Activated T-cell treated with anti-CD3 and anti-CD28 coated beads, Interleukin-2, amount 50 U/mL, for 4 hours (primary cell): ENCODE measurements at regions not wholly inside any gene's neighbourhood (a gene's known extent, or its start where the extent isn't known, plus 50 kb on each side); places are given as distances from the start of the nearest gene placed in this dataset.

Experiments
- ATAC-seq, 2 donors: fragments of 200-7000 bp; cut with Tn5 transposase; one replicate each; pipeline ENCODE4 v1.10.0; 2021
- DNase-seq: peaks from one replicate; pipeline ENCODE4 v3.0.0-alpha.2; 2020
- H3K27me3 Mint-ChIP-seq: one replicate; pipeline ENCODE4 v1.8.0; 2021; ENCODE audit warnings: low read depth, mixed read lengths
- H3K36me3 Mint-ChIP-seq: one replicate; pipeline ENCODE4 v1.8.0; 2022; ENCODE audit warnings: mixed read lengths; ENCODE audit not compliant: insufficient read depth
- H3K4me1 Mint-ChIP-seq: one replicate; pipeline ENCODE4 v1.8.0; 2021; ENCODE audit warnings: low read depth, mixed read lengths
- H3K4me3 Mint-ChIP-seq: one replicate; pipeline ENCODE4 v1.8.0; 2021; ENCODE audit warnings: mild to moderate bottlenecking, moderate library complexity, mixed read lengths
- H3K9me3 Mint-ChIP-seq: one replicate; pipeline ENCODE4 v1.8.0; 2021; ENCODE audit warnings: mixed read lengths

- H3K4me3 Mint-ChIP-seq: no peak overlapping the region
- ATAC-seq: no peak
- H3K4me1 Mint-ChIP-seq: no peaks in the 10 kb centered on the region
- no peaks in the 10 kb centered on the region for H3K36me3 Mint-ChIP-seq
- DNase-seq: no peak
- H3K9me3 Mint-ChIP-seq: no peaks in the 10 kb centered on the region
- H3K27me3 Mint-ChIP-seq: peaks cover 5% of the 10 kb centered on the region
Observed at GRCh38 chr1:115179397-115180079, 90.2 kb upstream of the TSPAN2 start.

GRCh38 chr1:115176189-115176588 is 86.9 kb upstream of the TSPAN2 start:
- Mint-ChIP-seq H3K4me1 (no peaks in the 10 kb centered on the region), H3K27me3 (peaks cover 12% of the 10 kb centered on the region), H3K4me3 (no peak overlapping the region), H3K9me3 (no peaks in the 10 kb centered on the region), H3K36me3 (no peaks in the 10 kb centered on the region)
- ATAC-seq (no peak), DNase-seq (no peak)

- Mint-ChIP-seq H3K4me3 (no peak overlapping the region), H3K27me3 (peaks cover 13% of the 10 kb centered on the region), H3K9me3 (no peaks in the 10 kb centered on the region), H3K36me3 (no peaks in the 10 kb centered on the region), H3K4me1 (no peaks in the 10 kb centered on the region)
- no peak for ATAC-seq
- DNase-seq: no peak
Observed at GRCh38 chr1:115175596-115175995, 86.3 kb upstream of the TSPAN2 start.

GRCh38 chr1:115173151-115173550 is 83.8 kb upstream of the TSPAN2 start:
- no peaks in the 10 kb centered on the region for H3K9me3 Mint-ChIP-seq
- H3K4me1 Mint-ChIP-seq: no peaks in the 10 kb centered on the region
- no peaks in the 10 kb centered on the region for H3K36me3 Mint-ChIP-seq
- H3K4me3 Mint-ChIP-seq: no peak overlapping the region
- H3K27me3 Mint-ChIP-seq: peaks cover 22% of the 10 kb centered on the region
- ATAC-seq (no peak), DNase-seq (no peak)

GRCh38 chr1:115172270-115172669 is 83.0 kb upstream of the TSPAN2 start:
- Mint-ChIP-seq H3K4me1 (no peaks in the 10 kb centered on the region), H3K4me3 (no peak overlapping the region), H3K36me3 (no peaks in the 10 kb centered on the region), H3K9me3 (no peaks in the 10 kb centered on the region), H3K27me3 (peaks cover 24% of the 10 kb centered on the region)
- ATAC-seq (no peak), DNase-seq (no peak)

- DNase-seq (no peak), ATAC-seq (no peak)
- H3K4me1 Mint-ChIP-seq: no peaks in the 10 kb centered on the region
- peaks cover 29% of the 10 kb centered on the region for H3K27me3 Mint-ChIP-seq
- H3K36me3 Mint-ChIP-seq: no peaks in the 10 kb centered on the region
- H3K9me3 Mint-ChIP-seq: no peaks in the 10 kb centered on the region
- H3K4me3 Mint-ChIP-seq: no peak overlapping the region
Observed at GRCh38 chr1:115170961-115171392, 81.7 kb upstream of the TSPAN2 start.

- ATAC-seq: no peak
Observed at GRCh38 chr1:115170377-115170776, 81.1 kb upstream of the TSPAN2 start.

GRCh38 chr1:115168026-115168425 is 78.7 kb upstream of the TSPAN2 start:
- no peak for DNase-seq

More at GRCh38 chr1:115170377-115170776, 81.1 kb upstream of the TSPAN2 start:
- Mint-ChIP-seq H3K4me3 (no peak overlapping the region), H3K36me3 (no peaks in the 10 kb centered on the region), H3K9me3 (no peaks in the 10 kb centered on the region), H3K4me1 (no peaks in the 10 kb centered on the region), H3K27me3 (peaks cover 29% of the 10 kb centered on the region)
- DNase-seq: no peak

GRCh38 chr1:115166531-115167091 is 77.3 kb upstream of the TSPAN2 start:
- Mint-ChIP-seq H3K27me3 (peaks cover 20% of the 10 kb centered on the region), H3K4me3 (no peak overlapping the region), H3K9me3 (no peaks in the 10 kb centered on the region), H3K4me1 (no peaks in the 10 kb centered on the region), H3K36me3 (no peaks in the 10 kb centered on the region)
- DNase-seq (no peak), ATAC-seq (no peak)

More at GRCh38 chr1:115168026-115168425, 78.7 kb upstream of the TSPAN2 start:
- H3K27me3 Mint-ChIP-seq: peaks cover 22% of the 10 kb centered on the region
- H3K36me3 Mint-ChIP-seq: no peaks in the 10 kb centered on the region
- ATAC-seq: no peak
- no peaks in the 10 kb centered on the region for H3K9me3 Mint-ChIP-seq
- no peak overlapping the region for H3K4me3 Mint-ChIP-seq
- H3K4me1 Mint-ChIP-seq: no peaks in the 10 kb centered on the region

- no peak for DNase-seq
- H3K36me3 Mint-ChIP-seq: no peaks in the 10 kb centered on the region
- ATAC-seq: no peak
- peaks cover 17% of the 10 kb centered on the region for H3K27me3 Mint-ChIP-seq
- no peaks in the 10 kb centered on the region for H3K4me1 Mint-ChIP-seq
- no peaks in the 10 kb centered on the region for H3K9me3 Mint-ChIP-seq
- H3K4me3 Mint-ChIP-seq: no peak overlapping the region
Observed at GRCh38 chr1:115165776-115166175, 76.5 kb upstream of the TSPAN2 start.

GRCh38 chr1:115164940-115165705 is 75.8 kb upstream of the TSPAN2 start:
- ATAC-seq (peak; percentile 34 to 50), DNase-seq (no peak)
- H3K4me3 Mint-ChIP-seq: no peak overlapping the region
- H3K9me3 Mint-ChIP-seq: no peaks in the 10 kb centered on the region
- H3K4me1 Mint-ChIP-seq: no peaks in the 10 kb centered on the region
- peaks cover 14% of the 10 kb centered on the region for H3K27me3 Mint-ChIP-seq
- no peaks in the 10 kb centered on the region for H3K36me3 Mint-ChIP-seq

GRCh38 chr1:115164484-115164883 is 75.2 kb upstream of the TSPAN2 start:
- no peaks in the 10 kb centered on the region for H3K36me3 Mint-ChIP-seq
- H3K4me1 Mint-ChIP-seq: no peaks in the 10 kb centered on the region
- ATAC-seq: no peak
- peaks cover 12% of the 10 kb centered on the region for H3K27me3 Mint-ChIP-seq
- no peak overlapping the region for H3K4me3 Mint-ChIP-seq
- no peaks in the 10 kb centered on the region for H3K9me3 Mint-ChIP-seq
- no peak for DNase-seq

GRCh38 chr1:115160728-115161127 is 71.4 kb upstream of the TSPAN2 start:
- H3K36me3 Mint-ChIP-seq: no peaks in the 10 kb centered on the region
- H3K4me3 Mint-ChIP-seq: no peak overlapping the region
- no peaks in the 10 kb centered on the region for H3K9me3 Mint-ChIP-seq
- no peaks in the 10 kb centered on the region for H3K27me3 Mint-ChIP-seq
- H3K4me1 Mint-ChIP-seq: no peaks in the 10 kb centered on the region
- ATAC-seq (no peak), DNase-seq (no peak)

- Mint-ChIP-seq H3K9me3 (no peaks in the 10 kb centered on the region), H3K4me1 (no peaks in the 10 kb centered on the region), H3K27me3 (no peaks in the 10 kb centered on the region), H3K4me3 (no peak overlapping the region), H3K36me3 (no peaks in the 10 kb centered on the region)
- ATAC-seq (no peak), DNase-seq (no peak)
Observed at GRCh38 chr1:115159958-115160357, 70.7 kb upstream of the TSPAN2 start.

GRCh38 chr1:115158181-115158580 is 68.9 kb upstream of the TSPAN2 start:
- Mint-ChIP-seq H3K27me3 (no peaks in the 10 kb centered on the region), H3K36me3 (no peaks in the 10 kb centered on the region), H3K4me1 (no peaks in the 10 kb centered on the region), H3K4me3 (no peak overlapping the region), H3K9me3 (no peaks in the 10 kb centered on the region)
- no peak for ATAC-seq
- no peak for DNase-seq
